Immature natural killer cell (primary cell): ENCODE measurements at regions not wholly inside any gene's neighbourhood (a gene's known extent, or its start where the extent isn't known, plus 50 kb on each side); places are given as distances from the start of the nearest gene placed in this dataset.

ENCODE experiments used
- DNase-seq, 3 donors: peaks; one replicate each; pipeline ENCODE4 v3.0.0; 2022; ENCODE audit warnings: mixed read lengths in 1 of 3
- H3K27ac Mint-ChIP-seq, 6 donors: one replicate each; pipeline ENCODE4 v1.8.0; 2020; ENCODE audit warnings: mixed read lengths in 6 of 6, mild to moderate bottlenecking in 5 of 6, inconsistent platforms in 4 of 6, moderate library complexity in 3 of 6
- H3K27me3 Mint-ChIP-seq, 3 donors: one replicate each; pipeline ENCODE4 v1.8.0; 2020 to 2021; ENCODE audit warnings: low read depth in 3 of 3, mild to moderate bottlenecking in 3 of 3, mixed read lengths in 3 of 3, moderate library complexity in 3 of 3, inconsistent platforms in 1 of 3
- H3K36me3 Mint-ChIP-seq, 3 donors: one replicate each; pipeline ENCODE4 v1.8.0; 2020; ENCODE audit warnings: mixed read lengths in 3 of 3, inconsistent platforms in 2 of 3, mild to moderate bottlenecking in 2 of 3
- H3K4me1 Mint-ChIP-seq, 2 donors: one replicate each; pipeline ENCODE4 v1.8.0; 2020; ENCODE audit warnings: inconsistent platforms in 2 of 2, mild to moderate bottlenecking in 2 of 2, mixed read lengths in 2 of 2, moderate library complexity in 1 of 2
- H3K4me3 Mint-ChIP-seq, 5 donors: one replicate each; pipeline ENCODE4 v1.8.0; 2020; ENCODE audit warnings: mild to moderate bottlenecking in 5 of 5, mixed read lengths in 5 of 5, inconsistent platforms in 3 of 5, moderate library complexity in 3 of 5
- H3K9me3 Mint-ChIP-seq, 6 donors: one replicate each; pipeline ENCODE4 v1.8.0; 2020; ENCODE audit warnings: mild to moderate bottlenecking in 6 of 6, mixed read lengths in 6 of 6, inconsistent platforms in 4 of 6, moderate library complexity in 3 of 6

DNA sequence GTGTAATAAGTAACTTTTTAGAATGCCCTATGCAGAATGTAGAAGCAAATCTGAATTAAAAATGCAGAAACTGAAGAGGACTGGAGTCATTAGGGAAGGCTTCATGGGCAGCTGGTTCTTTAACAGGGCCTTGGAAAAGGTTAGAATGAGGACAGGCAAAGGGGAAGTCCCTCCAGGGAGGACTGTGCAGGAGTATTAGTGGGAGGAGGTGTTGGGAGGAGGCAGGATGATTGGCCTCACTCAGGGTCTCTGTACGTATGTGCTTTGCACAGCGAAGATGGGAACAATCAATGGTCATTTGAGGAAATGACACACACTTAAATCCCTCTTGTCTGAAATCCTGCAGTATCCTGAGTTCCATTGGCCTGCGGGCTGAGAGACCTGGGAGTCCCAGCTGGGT is 119.7 kb downstream of the PTCSC3 start:
- no peak for DNase-seq
- Mint-ChIP-seq H3K4me1 (no peaks in the 10 kb centered on the region), H3K27me3 (peaks cover 2 to 7% (median 2%) of the 10 kb centered on the region in 3 donors), H3K9me3 (peaks cover 0 to 5% (median 0%) of the 10 kb centered on the region in 6 donors), H3K36me3 (no peaks in the 10 kb centered on the region), H3K4me3 (no peak overlapping the region), H3K27ac (no peak overlapping the region)

DNA sequence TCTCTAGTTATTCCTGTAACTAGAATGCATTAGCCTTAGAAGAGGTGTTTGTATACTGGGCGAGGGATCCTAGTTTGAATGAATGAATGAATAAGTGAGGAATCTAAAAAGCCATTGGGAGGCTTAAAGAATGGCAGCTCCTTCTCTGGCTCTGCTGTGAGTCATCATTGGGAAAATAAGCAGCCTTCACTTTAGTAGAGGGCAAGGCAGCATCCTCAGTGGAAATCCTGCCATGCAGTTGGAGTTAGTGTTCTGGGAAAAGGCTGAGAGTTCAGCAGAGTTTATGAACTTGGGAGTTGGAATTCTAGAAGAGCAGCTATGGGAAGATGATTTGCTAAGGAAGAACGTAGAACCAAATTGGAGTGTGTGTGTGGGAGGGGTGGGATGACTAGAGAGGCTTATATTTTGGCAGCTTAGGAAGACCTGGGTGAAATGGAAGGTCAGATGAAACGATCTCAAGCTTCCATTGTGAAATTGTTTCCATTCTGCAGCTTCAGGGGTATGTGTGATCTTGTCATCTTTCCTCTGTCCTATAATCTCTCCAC is 120.8 kb downstream of the PTCSC3 start:
- Mint-ChIP-seq H3K36me3 (no peaks in the 10 kb centered on the region), H3K27ac (no peak overlapping the region), H3K27me3 (peaks cover under 1 to 4% (median 2%) of the 10 kb centered on the region in 3 donors), H3K9me3 (peaks cover 0 to 5% (median 1%) of the 10 kb centered on the region in 6 donors), H3K4me1 (no peaks in the 10 kb centered on the region), H3K4me3 (no peak overlapping the region)
- no peak for DNase-seq

DNA sequence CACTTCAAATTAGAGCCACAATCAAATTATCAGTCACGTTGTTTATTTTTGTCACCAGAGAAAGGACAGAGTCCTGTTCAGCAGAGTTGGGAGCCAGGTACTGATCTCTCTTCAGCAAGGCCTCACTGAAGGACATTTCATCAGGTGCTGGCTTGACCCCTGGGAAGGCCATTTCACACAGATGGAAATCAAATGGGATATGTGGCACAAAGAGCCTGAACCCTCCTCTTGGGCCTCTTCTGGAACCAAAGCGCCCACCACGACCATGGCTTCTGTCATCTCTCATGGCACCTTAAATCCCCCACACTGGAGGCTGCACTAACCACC is 121.5 kb downstream of the PTCSC3 start:
- Mint-ChIP-seq H3K4me1 (no peaks in the 10 kb centered on the region), H3K36me3 (no peaks in the 10 kb centered on the region), H3K27ac (no peak overlapping the region), H3K4me3 (no peak overlapping the region), H3K27me3 (peaks cover 0 to 4% (median 0%) of the 10 kb centered on the region in 3 donors), H3K9me3 (peaks cover 0 to 5% (median 1%) of the 10 kb centered on the region in 6 donors)
- DNase-seq: no peak

DNA sequence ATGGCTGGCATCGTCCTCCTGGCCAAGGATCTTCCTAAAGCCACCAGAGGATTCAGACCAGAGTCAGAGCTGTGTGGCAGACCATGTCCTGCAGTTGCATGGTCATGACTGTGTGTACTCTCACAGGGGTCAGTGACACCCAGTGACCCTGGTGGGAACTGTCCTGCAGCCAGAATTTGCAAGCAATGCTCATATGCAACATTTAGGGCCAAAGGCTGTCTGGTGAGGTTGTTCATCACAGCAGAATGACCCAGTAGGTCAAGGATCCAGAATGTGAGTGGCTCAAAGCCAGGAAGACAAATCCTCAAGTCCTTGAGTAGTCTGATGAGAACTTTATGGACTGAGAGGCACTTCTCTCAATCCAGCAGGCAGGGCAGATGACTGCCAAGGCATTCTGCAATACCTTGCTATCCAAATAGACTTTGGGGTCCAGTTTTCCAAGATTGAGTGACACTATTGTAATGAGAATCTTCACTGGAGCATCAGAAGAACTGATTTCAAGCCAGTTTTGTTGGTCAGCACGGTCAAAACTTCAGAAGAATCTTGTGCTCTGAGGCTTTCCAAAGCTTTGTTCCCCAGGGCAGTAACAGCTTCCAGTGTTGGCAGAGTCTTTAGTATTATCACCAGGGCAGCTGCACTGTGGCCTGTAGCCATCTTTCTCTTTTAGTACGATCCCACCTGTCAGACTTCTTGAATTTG is 122.0 kb downstream of the PTCSC3 start:
- H3K36me3 Mint-ChIP-seq: no peaks in the 10 kb centered on the region
- no peak for DNase-seq
- H3K27ac Mint-ChIP-seq: no peak overlapping the region
- H3K4me3 Mint-ChIP-seq: no peak overlapping the region
- H3K9me3 Mint-ChIP-seq: peaks cover 0 to 5% (median 1%) of the 10 kb centered on the region in 6 donors
- H3K27me3 Mint-ChIP-seq: peaks cover 0 to 4% (median 0%) of the 10 kb centered on the region in 3 donors
- no peaks in the 10 kb centered on the region for H3K4me1 Mint-ChIP-seq

DNA sequence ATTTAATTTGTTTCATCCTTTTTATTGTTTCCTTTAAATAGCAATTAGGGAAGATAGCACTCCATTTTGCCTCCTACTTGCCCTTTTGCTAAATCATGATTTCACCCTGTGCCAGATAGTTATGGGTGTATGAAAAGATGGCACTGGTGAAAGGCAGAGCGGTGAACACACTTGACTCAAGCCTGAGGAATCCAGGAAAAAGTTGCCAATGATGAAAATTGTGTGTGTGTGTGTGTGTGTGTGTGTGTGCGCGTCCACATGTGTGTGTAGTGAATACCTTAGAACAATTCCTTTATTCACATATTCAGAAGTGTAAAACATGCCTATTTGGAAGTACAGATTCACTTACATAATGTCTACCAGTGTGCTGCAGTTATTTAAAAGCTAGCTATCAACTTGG is 123.8 kb downstream of the PTCSC3 start:
- Mint-ChIP-seq H3K4me3 (no peak overlapping the region), H3K9me3 (peaks cover 0 to 5% (median 3%) of the 10 kb centered on the region in 6 donors), H3K27ac (no peak overlapping the region), H3K27me3 (peaks cover 0 to 4% (median 1%) of the 10 kb centered on the region in 3 donors), H3K4me1 (no peaks in the 10 kb centered on the region), H3K36me3 (no peaks in the 10 kb centered on the region)
- no peak for DNase-seq

DNA sequence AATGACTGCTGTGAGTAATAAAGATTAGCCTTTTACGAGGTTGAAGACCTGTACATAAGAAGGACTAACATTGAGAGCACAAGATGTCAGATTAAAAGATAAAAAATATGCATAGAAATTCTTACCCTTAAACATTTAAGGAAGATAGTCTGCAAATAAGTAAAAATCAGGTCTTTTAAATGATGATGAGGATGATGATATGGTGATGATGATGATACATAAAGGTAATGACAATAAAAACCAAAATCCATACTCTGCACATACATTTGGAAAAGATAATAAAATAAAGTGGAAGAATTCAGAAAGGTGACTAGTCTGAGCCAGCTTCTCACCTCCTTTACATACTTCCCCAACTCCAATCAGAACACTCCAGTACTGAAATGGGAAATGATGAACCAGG is 124.5 kb downstream of the PTCSC3 start:
- Mint-ChIP-seq H3K27ac (no peak overlapping the region), H3K9me3 (peaks cover 0 to 5% (median 3%) of the 10 kb centered on the region in 6 donors), H3K4me3 (no peak overlapping the region), H3K36me3 (no peaks in the 10 kb centered on the region), H3K4me1 (no peaks in the 10 kb centered on the region), H3K27me3 (peaks cover 0 to 4% (median 1%) of the 10 kb centered on the region in 3 donors)
- no peak for DNase-seq

DNA sequence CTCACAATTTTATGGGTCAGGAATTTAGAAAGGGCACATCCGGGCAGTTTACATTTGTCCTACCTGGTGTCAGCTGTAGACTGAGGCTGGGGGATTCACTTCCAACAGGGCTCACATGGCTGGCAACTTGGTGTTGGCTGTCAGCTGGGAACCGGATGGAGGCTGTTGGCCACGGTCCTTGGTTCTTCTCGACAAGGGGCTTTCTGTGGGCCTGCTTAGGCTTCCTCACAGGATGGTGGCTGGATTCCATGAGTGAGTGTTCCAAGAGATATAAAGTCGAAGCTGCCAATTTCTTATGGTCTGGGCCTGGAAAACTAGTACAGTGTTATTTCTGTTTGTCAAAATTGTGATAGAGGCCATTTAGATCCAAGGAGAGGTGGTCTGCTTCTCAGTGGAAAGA is 127.9 kb downstream of the PTCSC3 start:
- no peak for DNase-seq
- no peak overlapping the region for H3K4me3 Mint-ChIP-seq
- H3K4me1 Mint-ChIP-seq: no peaks in the 10 kb centered on the region
- H3K27ac Mint-ChIP-seq: no peak overlapping the region
- H3K27me3 Mint-ChIP-seq: peaks cover 0 to 5% (median 1%) of the 10 kb centered on the region in 3 donors
- peaks cover 0 to 9% (median 0%) of the 10 kb centered on the region in 6 donors for H3K9me3 Mint-ChIP-seq
- no peaks in the 10 kb centered on the region for H3K36me3 Mint-ChIP-seq

DNA sequence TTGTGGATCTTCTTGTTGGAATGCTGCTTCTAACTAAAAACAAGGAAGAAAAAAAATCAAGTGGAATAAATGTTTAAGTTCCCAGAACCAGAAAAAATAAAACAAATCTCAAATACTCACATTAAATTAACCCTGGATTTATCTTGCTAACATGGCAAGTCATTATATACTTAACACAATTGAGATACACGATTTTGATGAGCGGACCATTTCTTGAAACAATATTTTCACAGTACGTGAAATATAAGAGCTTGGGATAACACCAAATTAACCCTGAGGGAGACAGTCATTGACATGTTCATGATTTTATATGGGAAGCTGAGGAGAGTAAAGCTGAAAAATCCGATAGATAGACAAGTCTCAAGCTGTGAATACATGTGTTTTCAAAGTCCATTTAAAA is 128.6 kb downstream of the PTCSC3 start:
- H3K4me1 Mint-ChIP-seq: no peaks in the 10 kb centered on the region
- DNase-seq: no peak
- peaks cover 0 to 9% (median 0%) of the 10 kb centered on the region in 6 donors for H3K9me3 Mint-ChIP-seq
- no peaks in the 10 kb centered on the region for H3K36me3 Mint-ChIP-seq
- H3K27me3 Mint-ChIP-seq: peaks cover 0 to 5% (median 1%) of the 10 kb centered on the region in 3 donors
- H3K27ac Mint-ChIP-seq: no peak overlapping the region
- no peak overlapping the region for H3K4me3 Mint-ChIP-seq

DNA sequence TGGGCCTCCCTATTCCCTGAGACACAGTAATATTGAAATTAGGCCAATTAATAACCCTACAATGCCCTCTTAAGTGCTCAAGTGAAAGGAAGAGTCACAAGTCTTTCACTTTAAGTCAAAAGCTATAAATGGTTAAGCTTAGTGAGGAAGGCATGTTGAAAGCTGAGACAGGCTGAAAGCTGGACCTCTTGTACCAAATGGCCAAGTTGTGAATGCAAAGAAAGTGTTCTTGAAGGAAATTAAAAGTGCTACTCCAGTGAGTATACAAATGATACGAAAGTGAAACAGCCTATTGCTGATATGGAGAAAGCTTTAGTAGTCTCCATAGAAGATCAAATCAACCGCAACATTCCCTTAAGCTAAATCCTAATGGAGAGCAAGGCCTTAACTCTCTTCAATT is 140.8 kb downstream of the PTCSC3 start:
- peaks cover 0 to 4% (median 0%) of the 10 kb centered on the region in 6 donors for H3K9me3 Mint-ChIP-seq
- H3K4me1 Mint-ChIP-seq: no peaks in the 10 kb centered on the region
- peaks cover 0 to 8% (median 2%) of the 10 kb centered on the region in 3 donors for H3K27me3 Mint-ChIP-seq
- no peaks in the 10 kb centered on the region for H3K36me3 Mint-ChIP-seq
- H3K27ac Mint-ChIP-seq: no peak overlapping the region
- no peak overlapping the region for H3K4me3 Mint-ChIP-seq
- no peak for DNase-seq

DNA sequence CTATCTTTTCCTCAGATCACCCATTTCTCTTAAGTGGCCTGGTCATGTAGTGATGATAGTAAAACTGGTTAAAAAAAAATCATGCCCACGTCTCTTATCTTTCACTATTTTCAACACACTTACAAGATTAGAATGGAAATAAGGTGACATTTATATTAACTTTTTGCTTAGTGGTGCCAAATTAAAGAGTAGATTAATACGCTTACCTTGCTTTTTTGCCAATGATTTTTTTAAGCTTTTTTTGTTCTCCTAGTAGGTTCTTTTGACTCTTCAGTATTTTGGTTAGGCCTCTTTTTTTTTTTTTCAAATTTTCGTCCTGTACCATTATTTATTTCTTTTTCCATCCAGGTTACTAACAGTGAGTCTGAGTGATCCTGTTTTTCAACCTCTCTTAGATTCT is 147.9 kb downstream of the PTCSC3 start:
- H3K4me1 Mint-ChIP-seq: no peaks in the 10 kb centered on the region
- peaks cover 2 to 3% (median 2%) of the 10 kb centered on the region in 3 donors for H3K27me3 Mint-ChIP-seq
- H3K36me3 Mint-ChIP-seq: no peaks in the 10 kb centered on the region
- no peak for DNase-seq
- H3K27ac Mint-ChIP-seq: no peak overlapping the region
- no peak overlapping the region for H3K4me3 Mint-ChIP-seq
- H3K9me3 Mint-ChIP-seq: peaks cover 0 to 4% (median 2%) of the 10 kb centered on the region in 6 donors

DNA sequence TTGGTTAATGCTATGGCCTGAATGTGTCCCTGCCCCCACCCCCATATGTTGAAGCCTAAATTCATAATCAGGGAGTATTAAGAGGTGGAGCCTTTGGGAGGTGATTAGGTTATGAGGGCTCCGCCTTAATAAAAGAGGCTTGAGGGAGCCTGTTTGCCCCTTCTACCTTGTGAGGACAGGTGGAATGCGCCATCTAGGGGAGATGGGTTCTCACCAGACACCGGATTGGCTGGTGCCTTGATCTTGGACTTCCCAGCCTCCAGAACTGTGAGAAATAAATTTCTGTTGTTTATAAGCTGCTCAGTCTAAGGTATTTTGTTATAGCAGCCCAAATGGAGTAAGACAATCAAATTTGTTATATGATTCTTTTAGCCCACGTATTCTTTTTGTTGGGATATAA is 148.3 kb downstream of the PTCSC3 start:
- peaks cover 2 to 3% (median 2%) of the 10 kb centered on the region in 3 donors for H3K27me3 Mint-ChIP-seq
- H3K36me3 Mint-ChIP-seq: no peaks in the 10 kb centered on the region
- DNase-seq: no peak
- no peak overlapping the region for H3K27ac Mint-ChIP-seq
- H3K4me1 Mint-ChIP-seq: no peaks in the 10 kb centered on the region
- H3K4me3 Mint-ChIP-seq: no peak overlapping the region
- H3K9me3 Mint-ChIP-seq: peaks cover 0 to 4% (median 2%) of the 10 kb centered on the region in 6 donors

DNA sequence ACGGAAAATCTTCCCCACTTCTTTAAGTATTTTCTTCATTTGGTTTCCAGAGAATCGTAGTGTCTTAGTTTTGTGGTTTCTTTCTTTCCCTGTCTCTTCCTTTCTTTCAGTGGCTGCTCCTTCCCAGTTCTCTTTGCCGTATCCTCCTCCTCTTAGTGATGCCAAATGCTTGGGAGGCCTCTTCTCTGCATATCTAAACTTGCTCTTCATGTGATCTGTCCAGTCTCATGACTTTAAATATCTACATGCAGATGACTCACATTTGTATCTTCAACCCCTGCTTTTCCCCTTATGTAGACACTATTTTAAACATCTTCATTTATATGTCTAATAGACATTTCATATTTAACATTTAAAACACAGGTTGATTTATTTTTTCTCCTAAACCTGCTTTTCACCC is 149.2 kb downstream of the PTCSC3 start:
- no peak for DNase-seq
- H3K36me3 Mint-ChIP-seq: no peaks in the 10 kb centered on the region
- H3K27me3 Mint-ChIP-seq: peaks cover 0 to 2% (median 2%) of the 10 kb centered on the region in 3 donors
- peaks cover 0 to 4% (median 2%) of the 10 kb centered on the region in 6 donors for H3K9me3 Mint-ChIP-seq
- no peaks in the 10 kb centered on the region for H3K4me1 Mint-ChIP-seq
- H3K27ac Mint-ChIP-seq: no peak overlapping the region
- H3K4me3 Mint-ChIP-seq: no peak overlapping the region

DNA sequence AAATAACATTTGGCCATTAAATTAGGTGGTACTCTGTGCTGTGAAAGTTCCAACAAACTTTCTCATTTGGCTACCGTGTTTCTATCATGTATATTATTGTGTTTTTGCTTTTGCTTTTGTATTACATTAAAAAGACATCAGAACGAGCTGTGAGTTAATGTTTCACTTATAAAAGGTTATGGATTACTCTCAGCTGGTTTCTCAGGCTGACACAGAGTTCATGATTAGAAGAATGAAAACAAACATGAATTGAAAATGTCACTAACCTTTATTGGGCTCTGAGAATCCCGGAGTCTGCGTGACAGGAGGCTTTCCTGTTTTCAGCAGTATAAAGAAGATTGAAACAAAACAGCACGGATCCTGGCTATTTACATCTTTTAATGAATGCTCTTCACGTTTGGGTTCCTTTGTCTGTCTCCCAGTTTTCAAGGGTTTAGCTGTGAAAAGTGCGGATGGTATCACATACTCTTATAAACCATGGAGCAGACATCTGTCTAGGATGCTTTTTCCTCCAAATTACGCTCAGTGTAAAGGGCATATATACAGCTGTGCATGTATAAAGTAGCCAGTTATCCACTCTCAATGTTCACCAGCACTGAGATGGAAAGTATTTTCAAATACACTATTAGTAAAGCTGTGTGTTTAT is 153.6 kb downstream of the PTCSC3 start:
- H3K36me3 Mint-ChIP-seq: no peaks in the 10 kb centered on the region
- no peak for DNase-seq
- H3K9me3 Mint-ChIP-seq: peaks cover 0 to 2% (median under 1%) of the 10 kb centered on the region in 6 donors
- H3K4me1 Mint-ChIP-seq: no peaks in the 10 kb centered on the region
- peaks cover 0 to 2% (median 0%) of the 10 kb centered on the region in 3 donors for H3K27me3 Mint-ChIP-seq
- no peak overlapping the region for H3K27ac Mint-ChIP-seq
- no peak overlapping the region for H3K4me3 Mint-ChIP-seq

DNA sequence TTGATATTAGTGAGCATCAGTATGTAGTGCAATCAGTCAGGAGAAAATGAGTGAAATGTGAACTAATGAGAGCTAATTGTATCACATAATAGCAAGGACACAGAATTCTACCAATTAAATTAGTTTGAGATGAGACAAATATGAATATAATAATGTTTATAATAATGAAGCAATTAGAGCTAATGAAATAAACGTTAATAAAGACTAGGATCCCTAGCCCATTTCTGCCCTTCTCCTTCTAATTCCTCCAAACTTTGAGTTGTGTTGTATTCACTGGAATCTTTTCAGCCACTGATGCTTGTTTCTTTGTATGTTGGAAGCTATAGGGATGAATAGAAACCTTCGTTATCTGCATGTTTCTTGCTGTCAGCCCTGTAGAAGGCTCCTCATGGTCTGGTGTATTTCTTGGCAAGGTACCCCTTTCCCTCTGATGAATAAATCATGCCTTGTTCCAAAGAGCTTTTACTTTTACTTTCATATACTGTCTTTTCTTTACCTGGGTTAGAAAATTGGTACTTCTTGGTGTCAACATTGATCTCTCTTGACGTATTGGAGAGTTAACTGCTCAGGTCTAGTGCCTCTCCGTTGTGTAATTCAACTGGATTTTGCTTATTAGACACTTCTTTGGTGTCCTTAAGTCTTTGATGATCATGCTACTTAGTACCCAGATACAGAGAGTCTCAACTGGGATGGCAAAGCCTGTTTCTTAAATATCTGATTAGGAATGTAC is 154.8 kb downstream of the PTCSC3 start:
- Mint-ChIP-seq H3K27me3 (peaks cover 0 to 2% (median 0%) of the 10 kb centered on the region in 3 donors), H3K27ac (no peak overlapping the region), H3K9me3 (peaks cover 0 to 2% (median 0%) of the 10 kb centered on the region in 6 donors), H3K4me1 (no peaks in the 10 kb centered on the region), H3K36me3 (no peaks in the 10 kb centered on the region), H3K4me3 (no peak overlapping the region)
- no peak for DNase-seq
